CD14-positive monocyte (primary cell): ENCODE measurements at regions not wholly inside any gene's neighbourhood (a gene's known extent, or its start where the extent isn't known, plus 50 kb on each side); places are given as distances from the start of the nearest gene placed in this dataset.

Experiments
- DNase-seq, 3 donors: peaks; one replicate each; pipeline ENCODE4 v3.0.0-alpha.2; 2011 to 2022
- H2AFZ ChIP-seq: 2 replicates; pipeline ENCODE4 v1.6.0; 2012; ENCODE audit warnings: mild to moderate bottlenecking, low read depth, low read length, inconsistent platforms; ENCODE audit not compliant: insufficient read depth, poor library complexity, severe bottlenecking
- H3K27ac ChIP-seq, 2 donors: 1 replicate in 1 of 2; 2 replicates in 1 of 2; pipeline ENCODE4 v1.5.1; 2012 to 2013; ENCODE audit warnings: low read length in 2 of 2, control low read depth in 1 of 2, inconsistent platforms in 1 of 2, low read depth in 1 of 2, mild to moderate bottlenecking in 1 of 2
- H3K27me3 ChIP-seq, 2 donors: one replicate each; pipeline versions ENCODE4 v1.6.0 to v1.6.1; 2011 to 2013; ENCODE audit warnings: low read length in 2 of 2; ENCODE audit not compliant: control insufficient read depth in 2 of 2, insufficient read depth in 2 of 2
- H3K36me3 ChIP-seq, 2 donors: replicated peaks in 1 of 2; 1 replicate in 1 of 2; 2 replicates in 1 of 2; pipeline versions ENCODE4 v1.5.1 to v1.6.1; 2012 to 2013; ENCODE audit warnings: low read length in 2 of 2, control low read depth in 1 of 2, inconsistent platforms in 1 of 2, mild to moderate bottlenecking in 1 of 2; ENCODE audit not compliant: insufficient read depth in 2 of 2, control insufficient read depth in 1 of 2
- H3K4me1 ChIP-seq, 2 donors: 1 replicate in 1 of 2; 2 replicates in 1 of 2; pipeline versions ENCODE4 v1.5.1 to v1.6.1; 2012 to 2013; ENCODE audit warnings: low read length in 2 of 2, control low read depth in 1 of 2, inconsistent platforms in 1 of 2, mild to moderate bottlenecking in 1 of 2, moderate library complexity in 1 of 2; ENCODE audit not compliant: insufficient read depth in 2 of 2, control insufficient read depth in 1 of 2
- H3K4me2 ChIP-seq: replicated peaks from 2 replicates; pipeline ENCODE3; 2012; ENCODE audit warnings: low read length, moderate library complexity, mild to moderate bottlenecking; ENCODE audit not compliant: poor library complexity, severe bottlenecking; ENCODE audit errors: extremely low read depth
- H3K4me3 ChIP-seq, 3 experiments: fragments of 200-600 bp in 1 of 3; sonication (generic) in 1 of 3; replicated peaks in 1 of 3; 1 replicate in 2 of 3; 2 replicates in 1 of 3; pipeline ENCODE4 v1.5.1; 2011 to 2013; ENCODE audit warnings: low read length in 3 of 3, mild to moderate bottlenecking in 3 of 3, control low read depth in 2 of 3, low read depth in 2 of 3, inconsistent platforms in 1 of 3, moderate library complexity in 1 of 3
- H3K79me2 ChIP-seq: 2 replicates; pipeline ENCODE4 v1.6.0; 2012; ENCODE audit warnings: mild to moderate bottlenecking, control low read depth, inconsistent platforms, low read length, moderate library complexity; ENCODE audit not compliant: insufficient read depth
- H3K9ac ChIP-seq: 2 replicates; pipeline ENCODE4 v1.6.0; 2017; ENCODE audit warnings: low read length, mild to moderate bottlenecking; ENCODE audit not compliant: insufficient read depth, poor library complexity, severe bottlenecking
- H3K9me3 ChIP-seq, 2 donors: replicated peaks in 1 of 2; 1 replicate in 1 of 2; 2 replicates in 1 of 2; pipeline versions ENCODE4 v1.5.1 to v1.6.1; 2012 to 2013; ENCODE audit warnings: low read length in 2 of 2, control low read depth in 1 of 2; ENCODE audit not compliant: control insufficient read depth in 1 of 2, insufficient read depth in 1 of 2
- H4K20me1 ChIP-seq: 2 replicates; pipeline ENCODE4 v1.6.0; 2012; ENCODE audit warnings: mild to moderate bottlenecking, low read length, control low read depth, moderate library complexity; ENCODE audit not compliant: insufficient read depth
- H3K27ac Mint-ChIP-seq, 7 donors: one replicate each; pipeline ENCODE4 v1.8.0; 2020; ENCODE audit warnings: mild to moderate bottlenecking in 7 of 7, mixed read lengths in 7 of 7, moderate library complexity in 6 of 7, inconsistent platforms in 2 of 7
- H3K27me3 Mint-ChIP-seq, 3 donors: one replicate each; pipeline ENCODE4 v1.8.0; 2021 to 2022; ENCODE audit warnings: low read depth in 3 of 3, mild to moderate bottlenecking in 3 of 3, mixed read lengths in 3 of 3, moderate library complexity in 3 of 3, inconsistent platforms in 1 of 3
- H3K36me3 Mint-ChIP-seq, 2 donors: one replicate each; pipeline ENCODE4 v1.8.0; 2020; ENCODE audit warnings: mixed read lengths in 2 of 2, inconsistent platforms in 1 of 2, mild to moderate bottlenecking in 1 of 2
- H3K4me1 Mint-ChIP-seq: one replicate; pipeline ENCODE4 v1.8.0; 2020; ENCODE audit warnings: mild to moderate bottlenecking, mixed read lengths
- H3K4me3 Mint-ChIP-seq, 2 donors: one replicate each; pipeline ENCODE4 v1.8.0; 2020; ENCODE audit warnings: mild to moderate bottlenecking in 2 of 2, mixed read lengths in 2 of 2, moderate library complexity in 1 of 2
- H3K9me3 Mint-ChIP-seq, 7 donors: one replicate each; pipeline ENCODE4 v1.8.0; 2020 to 2022; ENCODE audit warnings: mixed read lengths in 7 of 7, mild to moderate bottlenecking in 6 of 7, moderate library complexity in 6 of 7, inconsistent platforms in 2 of 7
- CTCF ChIP-seq: fragments of 200-600 bp; IDR thresholded peaks from one replicate; pipeline ENCODE4 v1.8.0; 2022; ENCODE audit warnings: antibody characterized with exemption, mild to moderate bottlenecking
- WGBS: methylation state at CpG from one replicate; pipeline ENCODE4 v1.1.5; 2013; ENCODE audit warnings: missing lambda C conversion rate; ENCODE audit not compliant: insufficient coverage; 5-methylcytosine and 5-hydroxymethylcytosine counted together
- intact Hi-C, 2 donors: fragments of 100-400 bp; cut with micrococcal nuclease; formaldehyde crosslinking; loops; one replicate each; pipeline versions ENCODE4 v1.15.0 to v1.15.1; 2023

DNA sequence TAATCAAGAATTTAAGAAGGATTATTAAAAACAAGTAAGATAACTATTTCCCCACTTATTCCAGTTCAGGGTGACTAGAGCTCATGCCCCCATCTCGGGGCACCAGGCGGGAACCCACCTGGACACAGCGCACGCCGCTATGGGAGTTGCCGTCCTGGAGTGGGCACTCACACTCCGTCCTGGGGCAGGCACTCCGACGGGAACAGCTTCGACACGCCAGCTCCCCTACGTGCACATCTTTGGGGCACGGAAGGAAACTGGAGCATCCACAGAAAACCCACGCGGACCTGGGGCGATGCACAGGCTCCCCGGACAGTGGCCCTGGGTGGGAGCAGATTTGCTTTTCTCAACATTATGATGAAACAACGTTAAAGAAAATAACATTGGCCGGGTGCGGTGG is 52.0 kb upstream of the GATA5 start:
- H3K27me3 ChIP-seq = peaks cover 0 to 3% of the 10 kb centered on the region in 2 donors
- no peaks in the 10 kb centered on the region for H3K36me3 ChIP-seq
- H3K9ac ChIP-seq = no peak overlapping the region
- H4K20me1 ChIP-seq = no peaks in the 10 kb centered on the region
- H3K79me2 ChIP-seq = no peaks in the 10 kb centered on the region
- H2AFZ ChIP-seq = no peak overlapping the region
- no peak overlapping the region for H3K4me2 ChIP-seq
- TF ChIP-seq CTCF = no peak
- 94% methylated on average over 20 of the region's 20 CpGs for WGBS
- H3K27me3 Mint-ChIP-seq = peaks cover 13 to 26% (median 15%) of the 10 kb centered on the region in 3 donors
- peak overlapping the region in 1 of 7 donors; percentile 37 for H3K27ac Mint-ChIP-seq
- H3K4me3 Mint-ChIP-seq = no peak overlapping the region
- intact Hi-C loops = no loop called here
- no peak for DNase-seq
- H3K4me1 ChIP-seq = no peaks in the 10 kb centered on the region
- no peaks in the 10 kb centered on the region for H3K36me3 Mint-ChIP-seq
- no peak overlapping the region for H3K4me3 ChIP-seq
- no peaks in the 10 kb centered on the region for H3K9me3 ChIP-seq
- H3K27ac ChIP-seq = no peak overlapping the region
- no peaks in the 10 kb centered on the region for H3K9me3 Mint-ChIP-seq
- H3K4me1 Mint-ChIP-seq = no peaks in the 10 kb centered on the region

DNA sequence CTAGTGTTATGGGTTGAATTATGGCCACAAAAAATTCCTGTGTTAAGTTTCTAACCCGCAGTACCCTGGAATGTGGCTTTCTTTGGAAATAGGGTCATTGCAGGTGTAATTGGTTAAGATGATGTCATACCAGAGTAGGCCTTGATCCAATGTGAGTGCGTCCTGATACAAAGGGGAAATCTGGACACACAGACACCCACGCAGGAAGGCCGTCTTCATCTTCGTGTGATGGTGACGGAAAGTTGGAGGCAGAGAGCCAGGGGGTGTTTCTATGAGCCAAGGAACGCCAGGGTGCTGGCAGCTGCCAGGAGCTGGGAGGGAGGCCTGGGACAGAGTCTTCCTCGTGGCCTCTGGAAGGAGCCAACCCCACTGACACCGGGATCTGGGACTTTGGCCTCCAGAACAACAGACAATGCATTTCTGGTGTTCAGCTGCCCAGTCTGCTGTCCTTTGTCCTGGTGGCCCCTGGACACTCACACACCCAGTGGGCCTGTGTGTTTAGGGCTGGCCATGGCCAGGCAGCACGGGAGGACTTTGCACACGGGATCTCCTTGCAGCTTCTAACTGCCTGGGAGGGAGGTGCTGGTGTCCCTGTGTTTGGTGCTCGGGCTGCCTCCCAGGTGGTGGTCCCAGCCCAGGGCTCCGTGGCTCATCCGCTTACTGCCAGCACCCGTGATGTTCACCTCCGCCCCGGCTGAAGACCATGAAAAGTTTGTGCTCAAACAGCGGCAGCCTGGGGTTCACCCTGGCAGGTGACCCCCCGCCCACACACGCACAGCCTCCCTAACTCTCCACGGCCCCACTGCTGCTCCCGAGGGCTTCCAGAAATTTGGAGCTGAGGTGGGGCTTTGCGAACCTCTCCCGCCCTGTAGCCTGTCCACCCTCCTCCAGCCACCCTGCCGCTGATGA is 53.4 kb upstream of the GATA5 start:
- intact Hi-C loops = no loop called here
- H3K27ac ChIP-seq = no peak overlapping the region
- no peaks in the 10 kb centered on the region for H3K9me3 ChIP-seq
- no peak for DNase-seq
- no peaks in the 10 kb centered on the region for H3K4me1 Mint-ChIP-seq
- no peaks in the 10 kb centered on the region for H3K36me3 Mint-ChIP-seq
- H3K4me3 Mint-ChIP-seq = no peak overlapping the region
- H3K36me3 ChIP-seq = no peaks in the 10 kb centered on the region
- H3K4me1 ChIP-seq = no peaks in the 10 kb centered on the region
- WGBS = 97% methylated on average over 25 of the region's 25 CpGs
- H3K27me3 ChIP-seq = peaks cover 0 to 3% of the 10 kb centered on the region in 2 donors
- no peak overlapping the region for H3K4me2 ChIP-seq
- no peak for TF ChIP-seq CTCF
- no peaks in the 10 kb centered on the region for H3K79me2 ChIP-seq
- H3K27me3 Mint-ChIP-seq = peaks cover 11 to 22% (median 14%) of the 10 kb centered on the region in 3 donors
- no peak overlapping the region for H3K4me3 ChIP-seq
- H4K20me1 ChIP-seq = no peaks in the 10 kb centered on the region
- H3K9me3 Mint-ChIP-seq = no peaks in the 10 kb centered on the region
- H3K9ac ChIP-seq = no peak overlapping the region
- H3K27ac Mint-ChIP-seq = no peak overlapping the region
- H2AFZ ChIP-seq = no peak overlapping the region
